UCSD-AML1 (cell line): ENCODE measurements at regions not wholly inside any gene's neighbourhood (a gene's known extent, or its start where the extent isn't known, plus 50 kb on each side); places are given as distances from the start of the nearest gene placed in this dataset.
A peak's percentile ranks its signal among the peaks of the same experiment; 100 is the strongest.

Experiments used
- DNase-seq: peaks from one replicate; lab custom pipeline; 2025; ENCODE audit not compliant: unreplicated experiment; lab: John Stamatoyannopoulos, UW

- no peak for DNase-seq
Observed at GRCh38 chr6:110033101-110033500, 55.0 kb downstream of the GPR6 start.

GRCh38 chr6:110033749-110034666 lies 55.9 kb downstream of the GPR6 start:
- no peak for DNase-seq

- DNase-seq = no peak
Observed at GRCh38 chr6:110034667-110035036, 56.5 kb downstream of the GPR6 start.

GRCh38 chr6:110035321-110035720 lies 57.2 kb downstream of the GPR6 start:
- no peak for DNase-seq

GRCh38 chr6:110036408-110037302 lies 58.5 kb downstream of the GPR6 start:
- DNase-seq = no peak

- DNase-seq = peak; percentile 38
Observed at GRCh38 chr6:110037726-110038295, 59.7 kb downstream of the GPR6 start.

- peak; percentile 88 for DNase-seq
Observed at GRCh38 chr6:110039364-110039980, 61.4 kb downstream of the GPR6 start.

GRCh38 chr6:110039981-110040383 lies 61.9 kb downstream of the GPR6 start:
- DNase-seq = peak; percentile 80

GRCh38 chr6:110040716-110041115 lies 62.6 kb downstream of the GPR6 start:
- DNase-seq = no peak

- DNase-seq = no peak
Observed at GRCh38 chr6:110041126-110041525, 63.0 kb downstream of the GPR6 start.

GRCh38 chr6:110041830-110042229 lies 63.7 kb downstream of the GPR6 start:
- DNase-seq = no peak

- DNase-seq = no peak
Observed at GRCh38 chr6:110042670-110043296, 64.7 kb downstream of the GPR6 start.

- peak; percentile 50 for DNase-seq
Observed at GRCh38 chr6:110043366-110043994, 65.4 kb downstream of the GPR6 start.

GRCh38 chr6:110044096-110044495 lies 66.0 kb downstream of the GPR6 start:
- peak; percentile 65 for DNase-seq

- DNase-seq = no peak
Observed at GRCh38 chr6:110044622-110045021, 66.5 kb downstream of the GPR6 start.

GRCh38 chr6:110048221-110048875 lies 70.2 kb downstream of the GPR6 start:
- no peak for DNase-seq

- DNase-seq = peak; percentile 23
Observed at GRCh38 chr6:110049696-110050439, 71.8 kb downstream of the GPR6 start.
